Prostate gland (tissue), 2 donors: ENCODE measurements at regions not wholly inside any gene's neighbourhood (a gene's known extent, or its start where the extent isn't known, plus 50 kb on each side); places are given as distances from the start of the nearest gene placed in this dataset.

Experiments
- POLR2A ChIP-seq: fragments of 450-650 bp; IDR thresholded peaks from one replicate; pipeline ENCODE4 v1.6.1; 2016; ENCODE audit warnings: antibody characterized with exemption, mild to moderate bottlenecking
- POLR2AphosphoS5 ChIP-seq: sonication (generic); formaldehyde crosslinking; IDR thresholded peaks from one replicate; pipeline ENCODE4 v1.6.1; 2017; ENCODE audit warnings: antibody characterized with exemption
- TF ChIP-seq, protein P1 (sequence below), 4 experiments: fragments of 200-600 bp in 2 of 4; fragments of 450-650 bp in 2 of 4; sonication (generic) in 2 of 4; IDR thresholded peaks; 1 replicate in 3 of 4; 2 replicates in 1 of 4; pipeline ENCODE4 v1.5.1; 2016 to 2019; ENCODE audit warnings: antibody characterized with exemption in 4 of 4, mild to moderate bottlenecking in 2 of 4, moderate library complexity in 2 of 4

DNA sequence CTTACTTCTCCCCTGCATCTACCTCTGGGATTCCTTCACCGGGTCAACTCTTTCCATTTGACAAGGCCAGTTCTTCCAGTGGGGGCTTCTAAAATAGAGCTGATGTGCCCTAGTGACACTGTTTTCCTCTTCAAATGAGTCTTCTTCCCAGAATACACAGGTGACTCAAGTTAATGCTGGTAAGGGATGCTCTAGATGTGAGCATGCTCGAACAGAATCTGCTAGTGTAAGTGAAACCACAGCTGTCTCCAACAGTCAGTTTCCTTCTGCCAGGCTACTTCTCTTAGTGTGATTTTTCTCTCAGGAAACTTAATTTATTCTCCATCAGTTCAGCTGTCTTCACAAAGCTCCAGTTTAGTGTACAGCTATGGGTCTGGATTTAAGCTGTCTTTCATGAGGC, 194.9 kb upstream of the C1orf87 start:
- TF ChIP-seq, protein P1, sequence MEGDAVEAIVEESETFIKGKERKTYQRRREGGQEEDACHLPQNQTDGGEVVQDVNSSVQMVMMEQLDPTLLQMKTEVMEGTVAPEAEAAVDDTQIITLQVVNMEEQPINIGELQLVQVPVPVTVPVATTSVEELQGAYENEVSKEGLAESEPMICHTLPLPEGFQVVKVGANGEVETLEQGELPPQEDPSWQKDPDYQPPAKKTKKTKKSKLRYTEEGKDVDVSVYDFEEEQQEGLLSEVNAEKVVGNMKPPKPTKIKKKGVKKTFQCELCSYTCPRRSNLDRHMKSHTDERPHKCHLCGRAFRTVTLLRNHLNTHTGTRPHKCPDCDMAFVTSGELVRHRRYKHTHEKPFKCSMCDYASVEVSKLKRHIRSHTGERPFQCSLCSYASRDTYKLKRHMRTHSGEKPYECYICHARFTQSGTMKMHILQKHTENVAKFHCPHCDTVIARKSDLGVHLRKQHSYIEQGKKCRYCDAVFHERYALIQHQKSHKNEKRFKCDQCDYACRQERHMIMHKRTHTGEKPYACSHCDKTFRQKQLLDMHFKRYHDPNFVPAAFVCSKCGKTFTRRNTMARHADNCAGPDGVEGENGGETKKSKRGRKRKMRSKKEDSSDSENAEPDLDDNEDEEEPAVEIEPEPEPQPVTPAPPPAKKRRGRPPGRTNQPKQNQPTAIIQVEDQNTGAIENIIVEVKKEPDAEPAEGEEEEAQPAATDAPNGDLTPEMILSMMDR (IDR thresholded peaks at IDR 0.05): no peak
- TF ChIP-seq POLR2A (no peak), POLR2AphosphoS5 (no peak)
